GM12865 (cell line): ENCODE measurements at regions not wholly inside any gene's neighbourhood (a gene's known extent, or its start where the extent isn't known, plus 50 kb on each side); places are given as distances from the start of the nearest gene placed in this dataset.

Source experiments
- DNase-seq: peaks from one replicate; pipeline ENCODE4 v3.0.0; 2010; ENCODE audit warnings: low read depth
- H3K4me3 ChIP-seq: 2 replicates; pipeline ENCODE4 v1.5.1; 2011; ENCODE audit warnings: mild to moderate bottlenecking, low read depth, low read length, control low read depth
- TF ChIP-seq, protein P1 (sequence below): IDR thresholded peaks from 2 replicates; pipeline ENCODE4 v1.5.1; 2011; ENCODE audit warnings: low read length, control low read depth, low read depth, inconsistent platforms; ENCODE audit not compliant: insufficient read depth; ENCODE audit errors: missing control alignments

DNA sequence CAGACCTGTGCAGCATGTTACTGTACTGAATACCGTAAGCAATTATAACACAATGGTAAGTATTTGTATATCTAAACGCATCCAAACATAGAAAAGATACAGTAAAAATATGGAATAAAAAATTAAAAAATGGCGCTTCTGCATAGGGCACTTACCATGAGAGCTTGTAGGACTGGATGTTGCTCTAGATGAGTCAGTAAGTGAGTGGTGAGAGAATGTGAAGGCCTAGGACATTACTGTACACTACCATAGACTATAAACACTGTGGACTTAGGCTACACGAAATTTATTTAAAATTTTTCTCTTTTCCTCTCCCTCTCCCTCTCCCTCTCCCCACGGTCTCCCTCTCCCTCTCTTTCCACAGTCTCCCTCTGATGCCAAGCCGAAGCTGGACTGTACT is 194.5 kb upstream of the CDKN3 start:
- TF ChIP-seq, protein P1, sequence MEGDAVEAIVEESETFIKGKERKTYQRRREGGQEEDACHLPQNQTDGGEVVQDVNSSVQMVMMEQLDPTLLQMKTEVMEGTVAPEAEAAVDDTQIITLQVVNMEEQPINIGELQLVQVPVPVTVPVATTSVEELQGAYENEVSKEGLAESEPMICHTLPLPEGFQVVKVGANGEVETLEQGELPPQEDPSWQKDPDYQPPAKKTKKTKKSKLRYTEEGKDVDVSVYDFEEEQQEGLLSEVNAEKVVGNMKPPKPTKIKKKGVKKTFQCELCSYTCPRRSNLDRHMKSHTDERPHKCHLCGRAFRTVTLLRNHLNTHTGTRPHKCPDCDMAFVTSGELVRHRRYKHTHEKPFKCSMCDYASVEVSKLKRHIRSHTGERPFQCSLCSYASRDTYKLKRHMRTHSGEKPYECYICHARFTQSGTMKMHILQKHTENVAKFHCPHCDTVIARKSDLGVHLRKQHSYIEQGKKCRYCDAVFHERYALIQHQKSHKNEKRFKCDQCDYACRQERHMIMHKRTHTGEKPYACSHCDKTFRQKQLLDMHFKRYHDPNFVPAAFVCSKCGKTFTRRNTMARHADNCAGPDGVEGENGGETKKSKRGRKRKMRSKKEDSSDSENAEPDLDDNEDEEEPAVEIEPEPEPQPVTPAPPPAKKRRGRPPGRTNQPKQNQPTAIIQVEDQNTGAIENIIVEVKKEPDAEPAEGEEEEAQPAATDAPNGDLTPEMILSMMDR: no peak
- DNase-seq: no peak
- no peak overlapping the region for H3K4me3 ChIP-seq

DNA sequence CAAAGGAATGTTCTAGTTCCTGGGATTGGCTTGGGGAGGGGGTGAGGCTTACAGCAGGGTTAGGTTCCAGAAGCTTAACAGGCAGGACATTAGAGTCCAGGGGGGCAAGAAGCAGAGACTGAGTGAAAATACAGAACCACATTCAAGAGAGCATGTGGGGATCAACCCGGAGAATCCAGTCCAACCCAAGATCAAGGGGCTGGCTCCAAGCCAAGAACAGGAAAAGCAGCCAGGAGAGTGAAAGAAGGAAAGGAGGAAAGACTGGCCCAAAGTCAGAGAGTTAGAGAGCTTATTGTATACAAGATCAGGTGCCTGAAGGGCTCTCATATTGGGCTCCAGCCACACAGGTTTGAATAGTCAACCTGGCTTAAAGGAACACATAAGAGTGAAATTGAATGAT is 190.3 kb upstream of the CDKN3 start:
- TF ChIP-seq, protein P1: no peak
- no peak overlapping the region for H3K4me3 ChIP-seq
- DNase-seq: no peak

DNA sequence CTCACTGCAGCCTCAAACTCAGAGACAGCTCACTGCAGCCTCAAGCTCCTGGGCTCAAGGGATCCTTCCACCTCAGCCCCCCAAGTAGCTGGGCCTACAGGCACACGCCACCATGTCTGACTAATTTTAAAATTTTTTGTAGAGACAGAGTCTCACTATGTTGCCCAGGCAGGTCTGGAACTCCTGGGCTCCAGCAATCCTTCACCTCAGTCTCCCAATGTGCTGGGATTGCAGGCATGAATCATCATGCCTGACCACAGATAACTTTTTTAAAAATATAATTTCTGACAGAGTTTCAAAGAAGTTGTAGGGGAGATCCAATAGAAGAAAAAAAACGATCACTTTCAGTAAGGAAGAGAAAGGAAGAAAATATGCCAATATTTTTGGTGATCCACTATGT is 189.7 kb upstream of the CDKN3 start:
- DNase-seq: no peak
- TF ChIP-seq, protein P1: no peak
- H3K4me3 ChIP-seq: no peak overlapping the region

DNA sequence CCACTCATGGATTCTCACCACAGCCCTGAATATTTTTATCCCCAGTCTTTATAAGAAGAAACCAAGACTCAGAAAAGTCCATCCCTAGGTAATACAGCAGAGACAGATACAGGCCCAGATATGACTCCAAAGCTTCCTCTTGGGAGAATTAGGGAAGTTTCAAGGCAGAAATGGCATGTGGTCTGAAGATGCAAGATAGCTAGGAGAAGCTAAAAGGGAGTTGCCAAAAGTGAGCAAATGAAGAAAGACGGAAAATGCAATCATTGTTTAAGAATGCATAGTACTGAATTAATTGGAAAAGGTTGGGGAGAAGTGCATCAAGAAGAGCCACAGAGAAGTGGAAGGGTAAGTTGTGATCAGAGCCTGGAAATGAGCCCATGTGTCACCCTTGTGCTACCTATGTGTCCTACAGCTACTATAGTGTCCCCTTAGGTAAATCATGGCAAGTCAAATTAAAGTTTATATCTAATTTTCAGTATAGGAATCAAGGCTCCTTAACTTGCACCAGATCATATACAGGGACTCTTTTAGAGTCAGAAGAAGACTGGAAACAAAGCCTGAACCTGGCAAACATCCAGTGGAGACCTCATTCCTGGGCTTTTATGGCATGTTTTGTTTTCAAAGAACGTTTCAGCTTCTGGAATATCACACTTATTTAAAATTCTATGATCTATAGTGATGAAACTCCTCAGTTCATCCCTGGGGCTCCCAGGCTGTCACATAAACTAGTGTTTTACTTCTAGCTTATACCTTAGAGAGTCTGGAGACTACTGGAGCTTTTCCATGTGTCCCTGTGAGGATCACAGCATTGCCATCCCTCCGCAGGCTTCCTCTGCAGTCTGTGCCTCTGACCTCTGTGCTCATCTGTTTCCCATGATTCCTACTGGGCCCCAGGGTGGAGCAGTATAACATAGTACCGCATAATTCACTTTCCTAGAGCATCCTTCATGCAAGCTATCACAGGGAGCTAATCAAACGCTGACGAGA is 189.0 kb upstream of the CDKN3 start:
- H3K4me3 ChIP-seq: no peak overlapping the region
- TF ChIP-seq, protein P1: no peak
- DNase-seq: no peak

DNA sequence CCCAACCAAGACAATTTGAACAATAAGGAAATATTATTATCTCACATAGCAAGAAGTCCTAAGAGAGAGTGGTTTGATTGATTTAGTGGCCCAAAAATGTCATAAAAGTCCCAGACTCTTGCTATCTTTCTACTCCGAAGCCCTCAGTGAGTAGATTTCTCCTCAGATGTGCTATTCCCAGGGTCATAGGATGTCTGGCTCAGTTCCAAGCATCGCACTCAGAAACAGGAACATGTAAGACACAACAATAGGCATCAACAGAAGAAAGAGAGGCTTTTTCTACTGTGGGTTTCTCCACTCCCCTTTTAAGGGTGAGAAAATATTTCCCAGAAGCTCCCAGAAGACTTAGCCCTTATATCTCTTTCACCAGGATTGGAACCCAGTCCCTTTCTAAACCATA is 188.1 kb upstream of the CDKN3 start:
- DNase-seq: no peak
- TF ChIP-seq, protein P1: no peak

DNA sequence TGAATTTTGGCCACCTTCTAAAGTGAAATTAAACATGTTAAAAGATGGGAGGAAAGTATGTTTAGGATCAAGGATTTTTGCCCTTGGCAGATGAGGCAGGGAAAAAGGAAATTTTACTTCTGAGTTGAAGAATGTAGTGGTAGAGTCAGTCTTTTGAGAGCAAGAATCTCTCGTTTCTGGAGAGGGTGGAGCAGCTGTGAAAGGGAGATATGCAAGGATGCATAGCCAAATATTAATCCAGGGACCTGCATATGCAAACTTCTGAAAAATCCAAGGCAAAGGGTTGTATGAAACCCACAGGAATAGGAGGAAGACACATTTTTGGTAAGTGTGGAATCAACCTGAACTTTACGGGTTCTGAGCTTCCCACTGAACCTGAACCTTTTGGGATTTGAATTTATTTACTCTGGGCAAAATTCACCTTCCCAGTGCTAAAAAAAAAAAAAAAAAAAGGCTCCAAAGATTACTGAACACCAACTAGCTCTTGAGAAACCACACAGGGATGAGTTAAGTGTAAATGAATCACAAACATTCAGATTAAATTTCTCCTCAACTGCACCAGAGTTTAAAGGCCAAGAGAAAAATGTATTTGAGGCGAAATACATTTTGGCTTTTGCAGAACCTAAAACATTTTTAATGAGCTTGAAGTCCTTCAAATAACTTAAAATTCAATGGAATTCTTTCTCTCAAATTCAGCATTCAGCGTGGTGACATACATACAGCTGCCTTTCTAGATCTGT is 187.1 kb upstream of the CDKN3 start:
- TF ChIP-seq, protein P1: no peak
- no peak for DNase-seq
- no peak overlapping the region for H3K4me3 ChIP-seq

More for the DNA sequence above, 188.1 kb upstream of the CDKN3 start:
- H3K4me3 ChIP-seq: no peak overlapping the region
